Muscle of arm (tissue), 1 donor: ENCODE measurements at regions not wholly inside any gene's neighbourhood (a gene's known extent, or its start where the extent isn't known, plus 50 kb on each side); places are given as distances from the start of the nearest gene placed in this dataset.

Source experiments
- DNase-seq: peaks from one replicate; pipeline ENCODE4 v3.0.0-alpha.2; 2013

DNA sequence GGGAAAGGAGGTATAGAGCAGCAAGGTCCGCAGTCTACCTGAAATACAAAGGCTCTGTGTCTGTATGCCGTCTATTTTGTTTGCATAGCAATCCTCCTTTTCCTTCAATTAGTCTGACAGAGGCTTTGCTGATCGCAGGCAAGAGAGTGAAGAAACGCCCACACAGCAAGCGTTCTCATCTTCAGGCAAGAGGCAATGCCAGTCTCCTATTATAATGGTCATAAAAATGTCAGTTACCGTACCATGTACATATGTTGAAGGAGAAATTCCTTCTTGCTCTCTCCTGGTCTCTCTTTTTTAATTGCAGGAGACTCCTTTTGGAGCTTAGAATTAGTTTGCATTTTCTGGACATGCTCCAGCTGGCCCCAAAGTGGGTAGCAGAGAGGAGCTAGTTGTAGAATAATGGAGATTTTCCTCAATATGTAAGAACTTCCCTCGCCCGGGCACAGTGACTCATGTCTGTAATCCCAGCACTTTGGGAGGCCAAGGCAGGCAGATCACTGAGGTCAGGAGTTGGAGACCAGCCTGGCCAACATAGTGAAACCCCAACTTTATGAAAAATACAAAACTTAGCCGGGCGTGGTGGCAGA, 139.5 kb downstream of the PFKFB3 start:
- DNase-seq, result no peak

- no peak for DNase-seq
Observed at GRCh38 chr10:6343305-6344010, 140.7 kb downstream of the PFKFB3 start.

GRCh38 chr10:6345404-6345803, 142.7 kb downstream of the PFKFB3 start:
- no peak for DNase-seq

GRCh38 chr10:6346631-6347030, 143.9 kb downstream of the PFKFB3 start:
- no peak for DNase-seq

DNA sequence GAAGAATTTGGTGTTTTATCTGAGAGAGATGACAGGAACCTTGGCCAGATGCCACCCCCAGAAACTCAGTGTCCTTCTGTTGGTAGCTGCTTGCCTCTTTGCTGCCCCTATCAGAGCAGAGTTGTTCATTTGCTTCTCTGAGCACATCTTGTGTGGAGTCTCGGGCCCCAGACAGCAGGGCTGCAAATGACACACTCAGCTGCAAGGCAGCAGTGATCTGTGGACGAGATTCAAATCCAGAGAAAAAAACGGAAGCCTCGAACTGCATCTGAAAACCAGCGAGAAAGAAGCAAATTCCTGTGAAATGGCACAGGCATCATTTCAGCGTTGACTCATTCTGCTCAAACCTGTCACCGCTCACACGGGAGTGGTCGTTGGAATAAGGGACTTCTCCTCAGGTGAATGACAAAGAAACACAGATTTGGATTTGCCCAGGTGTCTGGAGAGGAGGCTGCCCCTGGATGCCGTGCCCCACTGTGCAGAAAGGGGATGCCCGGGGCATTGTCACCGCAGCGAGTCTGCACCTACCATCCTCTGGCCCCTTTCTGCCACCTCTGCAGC, 144.7 kb downstream of the PFKFB3 start:
- DNase-seq, result no peak

DNA sequence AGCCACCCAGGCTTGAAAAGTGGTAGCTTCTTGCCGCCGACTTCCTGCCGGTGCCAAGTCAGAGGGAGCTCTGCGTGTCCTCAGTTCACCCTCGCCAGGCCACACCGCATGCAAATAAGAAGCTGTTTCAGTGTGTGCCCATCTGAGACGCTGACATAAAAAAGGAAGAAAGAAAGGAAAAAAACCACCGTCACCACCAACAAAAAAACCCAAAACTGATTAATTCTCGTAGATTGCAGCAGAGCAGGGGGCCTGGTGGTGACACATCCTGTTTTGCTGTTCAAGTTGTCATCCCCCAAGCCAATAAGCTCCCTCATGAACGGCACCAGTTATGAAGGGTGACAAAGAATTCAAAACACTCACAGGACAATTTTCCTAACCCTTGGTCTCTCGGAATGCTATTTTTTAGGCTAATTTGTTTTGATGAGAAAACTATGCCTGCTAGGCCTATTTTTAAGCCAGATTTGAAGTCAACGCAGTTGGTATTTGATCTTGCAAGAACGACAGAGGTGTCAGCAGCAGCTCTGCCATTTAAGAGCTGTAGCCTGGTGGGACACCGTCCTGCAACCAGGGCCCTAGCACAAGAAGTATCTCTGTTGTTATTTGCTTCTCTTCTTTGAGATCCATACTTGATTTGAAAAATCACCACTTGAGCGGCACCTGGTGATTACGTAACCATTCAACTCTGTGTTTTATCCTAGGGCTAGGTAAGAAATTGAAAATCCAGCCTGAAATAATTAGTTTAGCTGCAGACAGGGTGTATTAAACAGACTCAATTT, 145.6 kb downstream of the PFKFB3 start:
- DNase-seq, result peak; percentile 18

GRCh38 chr10:6349846-6350535, 147.3 kb downstream of the PFKFB3 start:
- DNase-seq, result no peak

DNA sequence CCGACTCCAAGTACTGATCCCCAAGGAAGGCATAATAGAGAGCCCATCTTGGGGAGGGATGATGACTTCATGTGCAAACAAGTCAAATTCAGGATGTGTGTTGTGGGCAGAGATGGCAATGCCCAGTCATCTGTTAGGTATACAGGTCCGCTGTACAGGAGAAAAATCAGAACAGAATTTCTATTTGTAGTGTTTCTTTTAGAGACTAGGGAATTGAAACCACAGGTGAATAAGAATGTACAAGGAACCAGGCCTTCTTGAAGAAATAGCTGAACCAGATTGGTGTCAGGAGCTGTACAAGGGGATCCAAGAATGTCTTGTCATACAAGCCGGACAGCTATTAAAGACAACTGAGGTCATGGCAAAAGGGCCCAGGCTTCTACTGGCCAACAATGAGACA, 147.9 kb downstream of the PFKFB3 start:
- no peak for DNase-seq

GRCh38 chr10:6351495-6351894, 148.8 kb downstream of the PFKFB3 start:
- DNase-seq, result no peak

GRCh38 chr10:6353526-6353925, 150.8 kb downstream of the PFKFB3 start:
- no peak for DNase-seq

- no peak for DNase-seq
Observed at GRCh38 chr10:6354168-6354772, 151.5 kb downstream of the PFKFB3 start.

GRCh38 chr10:6356280-6356793, 153.6 kb downstream of the PFKFB3 start:
- DNase-seq, result no peak

- no peak for DNase-seq
Observed at GRCh38 chr10:6361869-6362268, 159.1 kb downstream of the PFKFB3 start.

DNA sequence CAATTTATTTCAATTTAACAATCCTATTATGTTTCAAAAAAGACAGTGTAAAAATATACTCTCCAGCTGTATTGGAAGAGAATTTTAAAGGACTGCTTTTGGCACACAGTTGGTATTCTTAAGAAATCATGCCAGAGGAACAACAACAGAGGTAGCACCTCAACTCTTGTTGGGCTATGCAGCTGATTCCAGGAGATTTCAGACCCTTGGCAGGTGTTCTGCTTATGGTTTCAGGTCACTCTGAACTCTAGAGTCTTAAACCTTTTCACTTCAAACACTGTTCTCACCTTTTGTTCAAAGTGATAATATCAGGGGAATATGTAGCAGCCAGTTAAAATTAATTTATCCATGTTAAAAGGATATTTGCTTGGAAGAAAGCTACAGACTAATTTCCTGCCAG, 160.1 kb downstream of the PFKFB3 start:
- no peak for DNase-seq

- DNase-seq, result no peak
Observed at GRCh38 chr10:6363511-6363910, 160.8 kb downstream of the PFKFB3 start.

GRCh38 chr10:6364283-6364682, 161.6 kb downstream of the PFKFB3 start:
- no peak for DNase-seq

GRCh38 chr10:6364893-6365292, 162.2 kb downstream of the PFKFB3 start:
- no peak for DNase-seq

DNA sequence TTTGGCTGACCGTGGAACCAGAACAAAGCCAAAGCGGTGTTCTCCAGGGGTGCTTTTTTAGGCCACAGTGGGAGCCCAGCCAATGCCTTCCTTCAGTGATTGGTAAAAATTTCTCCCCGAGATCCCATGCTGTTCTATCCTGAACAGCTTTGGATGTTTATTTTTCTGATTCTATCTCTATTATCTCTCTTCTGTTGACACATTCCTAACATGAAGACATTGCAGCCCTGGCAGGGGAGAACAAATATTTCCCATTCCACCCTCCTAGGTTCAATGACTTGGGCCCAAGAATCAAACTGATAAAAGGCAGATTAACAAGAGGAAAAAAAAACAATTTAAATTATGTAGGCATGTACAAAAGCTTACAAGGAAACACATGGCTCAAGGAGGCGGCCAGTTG, 162.7 kb downstream of the PFKFB3 start:
- no peak for DNase-seq
